ENCODE measurements at regions not wholly inside any gene's neighbourhood (a gene's known extent, or its start where the extent isn't known, plus 50 kb on each side); places are given as distances from the start of the nearest gene placed in this dataset.

DNA sequence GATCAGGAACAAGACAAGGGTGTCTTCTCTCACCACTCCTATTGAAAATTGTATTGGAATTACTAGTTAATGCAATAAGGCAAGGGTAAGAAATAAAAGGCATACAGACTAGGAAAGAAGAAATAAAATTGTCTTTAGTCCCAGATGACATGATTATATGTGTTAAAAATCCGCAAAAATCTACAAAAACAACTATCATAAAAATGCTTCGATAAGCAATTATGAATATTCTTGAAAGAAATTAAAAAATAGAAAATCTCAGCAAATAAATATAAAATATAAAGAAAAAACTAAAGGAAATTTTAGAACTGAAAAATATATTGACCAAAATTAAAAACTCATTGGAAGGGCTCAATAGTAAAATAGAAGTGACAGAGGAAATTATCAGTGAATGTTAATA lies 243.3 kb downstream of the ZNF674 start:
- no peak for DNase-seq (ENCODE audit: low read depth in 2 of 2)

- no peak for DNase-seq (ENCODE audit: low read depth in 2 of 2)
These were observed 246.4 kb downstream of the ZNF674 start for GRCh38 chrX:46298821-46299220.

DNA sequence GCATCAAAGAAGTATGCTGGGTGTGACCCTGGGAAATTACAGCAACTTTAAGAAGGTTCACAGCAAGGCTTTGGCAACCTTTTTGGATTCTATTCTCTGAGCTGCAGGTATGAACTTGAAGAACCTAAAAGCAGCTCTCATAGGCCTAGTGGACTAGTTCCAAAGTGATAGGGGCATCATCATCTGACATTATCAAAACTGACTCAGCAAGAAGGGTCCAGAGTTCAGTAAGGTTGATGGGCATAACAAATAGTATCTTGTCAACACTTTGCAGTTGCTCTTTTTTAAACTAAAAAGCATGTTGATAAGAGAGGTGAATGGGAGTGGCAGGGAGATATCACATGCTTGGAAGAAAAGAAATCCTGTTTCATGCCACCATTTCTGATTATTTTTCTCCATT lies 249.3 kb downstream of the ZNF674 start:
- DNase-seq (ENCODE audit: low read depth in 2 of 2), result no peak

- no peak for DNase-seq (ENCODE audit: low read depth in 2 of 2)
These were observed 251.0 kb downstream of the ZNF674 start for GRCh38 chrX:46294234-46294633.

- DNase-seq (ENCODE audit: low read depth in 2 of 2), result no peak
These were observed 265.3 kb downstream of the ZNF674 start for GRCh38 chrX:46279925-46280313.

- DNase-seq (ENCODE audit: low read depth in 2 of 2), result no peak
These were observed 265.9 kb downstream of the ZNF674 start for GRCh38 chrX:46279214-46279924.

GRCh38 chrX:46278572-46278971 lies 266.6 kb downstream of the ZNF674 start:
- DNase-seq (ENCODE audit: low read depth in 2 of 2), result no peak

DNA sequence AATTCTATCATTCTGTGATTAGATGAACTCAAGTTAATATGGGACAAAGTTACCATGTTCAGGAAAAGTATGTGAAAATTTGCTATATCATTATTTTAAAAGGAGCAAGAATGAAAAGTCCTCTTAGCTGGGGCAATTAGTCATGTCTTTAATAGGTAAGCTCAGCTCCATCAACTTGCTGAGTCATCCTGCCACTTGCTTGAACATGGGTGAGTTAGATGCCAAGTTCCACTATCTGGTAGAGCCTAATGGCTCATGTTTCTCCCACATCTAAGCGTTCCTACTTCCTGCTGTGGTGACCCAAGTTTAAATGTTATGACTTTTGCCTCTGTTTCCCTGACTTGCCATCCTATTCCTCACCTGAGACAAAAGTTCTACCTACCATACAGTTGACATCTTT lies 276.8 kb downstream of the ZNF674 start:
- DNase-seq (ENCODE audit: low read depth in 2 of 2), result no peak

GRCh38 chrX:46263494-46263893 lies 281.7 kb downstream of the ZNF674 start:
- no peak for DNase-seq (ENCODE audit: low read depth in 2 of 2)

DNA sequence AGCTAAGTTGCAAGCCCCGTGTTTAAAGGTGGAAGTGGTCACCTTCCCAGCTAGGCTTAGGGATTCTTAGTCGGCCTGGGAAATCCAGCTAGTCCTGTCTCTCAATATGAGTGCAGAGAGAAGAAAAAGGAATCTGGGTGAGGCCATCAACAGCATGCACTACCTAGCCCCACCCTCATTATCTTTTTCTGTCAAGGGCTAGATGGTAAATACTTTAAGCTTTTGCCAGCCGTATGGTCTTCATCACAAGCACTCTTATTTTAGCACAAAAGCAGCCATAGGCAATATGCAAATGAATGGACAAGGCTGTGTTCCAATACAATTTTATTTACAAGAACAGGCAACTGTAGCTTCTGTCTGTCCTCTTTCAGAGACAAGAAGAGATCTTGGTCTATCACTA lies 282.9 kb downstream of the ZNF674 start:
- DNase-seq (ENCODE audit: low read depth in 2 of 2), result no peak

DNA sequence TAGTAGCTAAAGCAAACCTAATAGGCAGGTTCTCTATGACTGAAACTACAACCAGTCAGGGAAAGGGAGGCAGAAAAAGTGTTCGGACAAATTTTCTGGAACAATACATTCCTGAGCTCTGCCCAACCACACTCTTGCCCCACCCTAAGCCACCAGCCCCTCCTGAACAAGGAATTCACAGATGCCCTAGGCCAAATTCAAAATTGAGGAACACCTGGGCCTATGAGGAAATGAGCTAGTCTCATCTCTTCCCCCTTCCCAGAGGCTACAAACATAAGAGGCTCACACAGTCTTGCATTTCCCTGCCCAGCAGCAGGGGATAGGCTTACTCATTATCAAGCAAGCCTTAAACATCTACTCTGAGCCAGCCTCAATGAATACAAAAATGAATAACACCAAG lies 284.7 kb downstream of the ZNF674 start:
- DNase-seq (ENCODE audit: low read depth in 2 of 2), result no peak

DNA sequence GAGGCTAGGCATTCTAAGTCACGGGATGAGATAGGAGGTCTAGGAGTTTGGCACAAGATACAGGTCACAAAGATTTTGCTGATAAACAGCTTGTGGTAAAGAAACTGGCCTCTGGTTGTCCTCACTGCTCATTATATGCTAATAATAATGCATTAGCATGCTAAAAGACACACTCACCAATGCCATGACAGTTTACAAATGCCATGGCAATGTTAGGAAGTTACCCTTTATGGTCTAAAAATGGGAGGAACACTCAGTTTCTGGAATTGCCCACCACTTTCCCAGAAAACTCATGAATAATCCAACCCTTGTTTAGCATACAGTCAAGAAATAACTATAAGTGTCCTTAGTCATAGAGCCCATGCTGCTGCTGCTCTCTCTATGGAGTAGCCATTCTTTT lies 286.9 kb downstream of the ZNF674 start:
- no peak for DNase-seq (ENCODE audit: low read depth in 2 of 2)

- no peak for DNase-seq (ENCODE audit: low read depth in 2 of 2)
These were observed 287.8 kb downstream of the ZNF674 start for GRCh38 chrX:46257451-46257879.

DNA sequence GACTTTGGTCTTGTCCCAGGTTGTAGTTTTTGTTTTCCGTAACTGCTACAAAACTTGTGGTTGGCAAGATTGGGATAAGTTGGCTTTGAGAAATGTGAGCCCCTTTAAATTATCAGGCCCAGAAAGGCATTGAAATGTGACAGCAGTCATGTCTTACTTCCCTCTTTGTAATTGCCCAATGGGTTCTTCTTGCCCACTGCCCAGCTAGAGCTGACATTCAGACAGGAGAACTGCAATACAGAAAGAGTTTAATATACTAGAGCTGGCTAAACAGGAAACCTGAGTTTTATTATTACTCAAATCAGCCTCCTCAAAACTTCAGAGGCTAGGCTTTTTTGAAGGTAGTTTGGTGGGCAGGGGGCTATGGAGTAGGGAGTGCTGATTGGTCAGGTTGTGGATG lies 288.3 kb downstream of the ZNF674 start:
- no peak for DNase-seq (ENCODE audit: low read depth in 2 of 2)

GRCh38 chrX:46255046-46255445 lies 290.2 kb downstream of the ZNF674 start:
- no peak for DNase-seq (ENCODE audit: low read depth in 2 of 2)

GRCh38 chrX:46254641-46255040 lies 290.6 kb downstream of the ZNF674 start:
- DNase-seq (ENCODE audit: low read depth in 2 of 2), result no peak

GRCh38 chrX:46251755-46252154 lies 293.5 kb downstream of the ZNF674 start:
- DNase-seq (ENCODE audit: low read depth in 2 of 2), result no peak

DNA sequence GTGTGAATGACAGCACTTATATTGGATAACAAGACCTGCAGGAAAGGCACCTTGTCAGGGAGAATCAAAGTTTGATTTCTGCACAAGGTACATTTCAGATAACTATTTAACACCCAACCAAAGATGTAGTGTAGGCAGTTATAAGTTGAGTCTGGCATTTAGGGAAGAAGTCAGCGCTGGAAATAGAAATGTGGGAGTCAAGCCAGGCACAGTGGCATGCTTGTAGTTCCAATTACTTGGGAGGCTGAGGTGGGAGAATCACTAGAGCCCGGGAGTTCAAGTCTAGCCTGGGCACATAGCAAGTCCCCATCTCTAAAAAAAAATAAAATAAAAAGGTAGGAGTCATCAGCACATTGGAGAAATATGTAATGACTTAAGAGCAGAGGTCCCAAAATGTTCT lies 295.1 kb downstream of the ZNF674 start:
- no peak for DNase-seq (ENCODE audit: low read depth in 2 of 2)

DNA sequence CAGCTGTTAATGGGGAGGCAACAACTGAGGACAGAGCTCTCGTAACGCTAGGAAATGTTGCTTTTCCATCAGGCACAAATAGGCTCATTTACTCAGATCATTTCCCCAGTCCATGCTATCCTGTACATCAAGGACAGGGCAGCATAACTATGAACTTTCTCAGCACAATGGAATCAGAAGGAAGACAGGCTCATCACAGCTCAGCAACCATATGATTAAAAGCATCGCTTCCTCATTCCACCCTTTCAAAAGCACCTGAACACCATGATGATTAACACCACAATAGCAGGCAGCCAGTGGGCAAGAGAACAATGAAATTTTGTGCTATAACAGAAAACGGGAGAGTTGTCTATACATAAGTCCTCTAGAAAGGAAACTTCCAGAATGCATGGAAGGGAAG lies 297.8 kb downstream of the ZNF674 start:
- no peak for DNase-seq (ENCODE audit: low read depth in 2 of 2)

DNA sequence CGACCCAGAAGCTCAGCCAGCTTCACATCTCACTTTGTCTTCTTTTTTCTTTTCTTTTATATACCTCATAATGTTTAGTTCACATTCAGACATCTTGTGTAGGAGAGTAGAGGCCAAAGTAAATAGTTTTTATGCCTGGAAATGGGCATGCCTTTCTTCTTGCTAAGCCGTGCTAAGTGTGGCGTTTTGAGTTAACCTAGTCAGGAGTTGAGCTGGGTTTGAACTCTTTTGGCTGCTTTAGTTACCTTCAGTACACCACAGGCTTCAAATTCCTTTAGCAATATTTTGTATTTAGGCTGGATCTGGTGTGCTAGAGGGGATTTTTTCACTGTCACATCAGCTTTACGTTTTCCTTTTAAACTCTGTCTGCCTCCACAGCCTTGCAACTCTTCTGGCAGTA lies 300.8 kb downstream of the ZNF674 start:
- no peak for DNase-seq (ENCODE audit: low read depth in 2 of 2)

- DNase-seq (ENCODE audit: low read depth in 2 of 2), result no peak
These were observed 308.8 kb downstream of the ZNF674 start for GRCh38 chrX:46236411-46236810.

- no peak for DNase-seq (ENCODE audit: low read depth in 2 of 2)
These were observed 309.4 kb downstream of the ZNF674 start for GRCh38 chrX:46235778-46236177.

GRCh38 chrX:46234775-46235174 lies 310.4 kb downstream of the ZNF674 start:
- no peak for DNase-seq (ENCODE audit: low read depth in 2 of 2)

DNA sequence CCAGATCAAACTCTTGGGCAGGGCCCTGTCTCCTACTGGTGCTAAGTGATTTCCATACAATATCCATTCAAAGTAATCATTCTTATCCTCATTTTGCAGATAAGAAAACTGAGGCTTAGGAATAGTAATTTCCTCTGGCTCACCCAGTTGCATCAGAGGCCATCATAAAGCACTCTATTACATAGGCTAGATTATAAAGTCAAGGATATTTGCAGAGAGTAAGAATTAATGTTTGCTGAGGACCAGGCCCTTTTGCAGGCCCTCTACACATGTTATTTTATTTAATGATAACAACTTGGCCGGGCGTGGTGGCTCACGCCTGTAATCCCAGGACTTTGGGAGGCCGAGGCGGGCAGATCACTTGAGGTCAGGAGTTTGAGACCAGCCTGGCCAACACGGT lies 316.8 kb downstream of the ZNF674 start:
- DNase-seq (ENCODE audit: low read depth in 2 of 2), result no peak
